K562 (cell line): ENCODE measurements at regions not wholly inside any gene's neighbourhood (a gene's known extent, or its start where the extent isn't known, plus 50 kb on each side); places are given as distances from the start of the nearest gene placed in this dataset.
A peak's percentile ranks its signal among the peaks of the same experiment; 100 is the strongest.

Source experiments
- DDX20 ChIP-seq: fragments of 450-650 bp; IDR thresholded peaks from 2 replicates; pipeline ENCODE4 v1.6.1; 2016; ENCODE audit warnings: missing genetic modification characterization, low read depth, mild to moderate bottlenecking, missing compliant biosample characterization, moderate library complexity
- HCFC1 ChIP-seq: IDR thresholded peaks from 2 replicates; pipeline ENCODE4 v1.6.1; 2012; ENCODE audit warnings: low read depth, low read length, improper control_type of control experiment
- HDAC2 ChIP-seq: fragments of 450-650 bp; IDR thresholded peaks from 2 replicates; pipeline ENCODE4 v1.6.1; 2016; ENCODE audit warnings: mild to moderate bottlenecking
- KDM1A ChIP-seq, 2 experiments: fragments of 450-650 bp; IDR thresholded peaks; 2 replicates each; pipeline ENCODE4 v1.6.1; 2016; ENCODE audit warnings: mild to moderate bottlenecking in 2 of 2
- KDM4B ChIP-seq, 2 experiments: fragments of 450-650 bp in 1 of 2; sonication (generic) in 1 of 2; IDR thresholded peaks; 2 replicates each; pipeline ENCODE4 v1.6.1; 2016 to 2017; ENCODE audit warnings: borderline replicate concordance in 2 of 2, antibody characterized with exemption in 1 of 2, low read depth in 1 of 2, mild to moderate bottlenecking in 1 of 2
- L3MBTL2 ChIP-seq: fragments of 450-650 bp; IDR thresholded peaks from 2 replicates; pipeline ENCODE4 v1.6.1; 2016; ENCODE audit warnings: mild to moderate bottlenecking, moderate library complexity
- NBN ChIP-seq: fragments of 450-650 bp; IDR thresholded peaks from 2 replicates; pipeline ENCODE4 v1.6.1; 2016; ENCODE audit warnings: low read depth, mild to moderate bottlenecking
- NFYB ChIP-seq: IDR thresholded peaks from 2 replicates; pipeline ENCODE4 v1.6.1; 2011; ENCODE audit warnings: mild to moderate bottlenecking, moderate library complexity; ENCODE audit not compliant: insufficient read length; ENCODE audit errors: extremely low read depth
- PHF8 ChIP-seq: fragments of 200-600 bp; sonication (generic); IDR thresholded peaks from 2 replicates; pipeline ENCODE4 v1.6.1; 2012; ENCODE audit warnings: mixed run types, mild to moderate bottlenecking, inconsistent platforms, low read length, moderate library complexity, borderline replicate concordance
- POLR2A ChIP-seq: fragments of 450-650 bp; conservative IDR thresholded peaks from 2 replicates; pipeline ENCODE4 v1.6.1; 2016
- POLR2AphosphoS2 ChIP-seq: IDR thresholded peaks from 2 replicates; pipeline ENCODE4 v1.6.1; 2012; ENCODE audit warnings: low read length, improper control_type of control experiment
- SOX6 ChIP-seq: fragments of 450-650 bp; IDR thresholded peaks from 2 replicates; pipeline ENCODE4 v1.6.1; 2014; ENCODE audit warnings: mild to moderate bottlenecking
- TAF15 ChIP-seq: fragments of 200-400 bp; formaldehyde crosslinking; IDR thresholded peaks from 2 replicates; pipeline ENCODE4 v1.6.1; 2017; ENCODE audit warnings: mild to moderate bottlenecking, low read depth, low read length, moderate library complexity
- ZNF146 ChIP-seq: IDR thresholded peaks from one replicate; pipeline ENCODE4 v1.6.1; 2018; ENCODE audit warnings: missing compliant biosample characterization; ENCODE audit not compliant: unreplicated experiment
- ZNF224 ChIP-seq: sonication (generic); formaldehyde crosslinking; IDR thresholded peaks from 2 replicates; pipeline ENCODE4 v1.8.0; 2022; ENCODE audit warnings: mild to moderate bottlenecking, missing genetic modification reagents
- ZNF24 ChIP-seq: fragments of 450-650 bp; IDR thresholded peaks from 2 replicates; pipeline ENCODE4 v1.6.1; 2016
- ZNF589 ChIP-seq: fragments of 200-800 bp; sonication (Bioruptor generic); IDR thresholded peaks from 2 replicates; pipeline ENCODE4 v1.6.1; 2016; ENCODE audit warnings: low read depth, missing genetic modification characterization, missing compliant biosample characterization
- ZNF717 ChIP-seq: fragments of 250-450 bp; sonication (Bioruptor Pico); IDR thresholded peaks from 2 replicates; pipeline ENCODE4 v1.5.0; 2021
- TF ChIP-seq, protein P1 (sequence below): fragments of 450-650 bp; IDR thresholded peaks from 2 replicates; pipeline ENCODE4 v1.6.1; 2016; ENCODE audit warnings: low read depth, mild to moderate bottlenecking, moderate library complexity
- TF ChIP-seq, protein P2 (sequence below): sonication (generic); formaldehyde crosslinking; IDR thresholded peaks from 2 replicates; pipeline ENCODE4 v1.8.1; 2023; ENCODE audit warnings: missing genetic modification reagents, mild to moderate bottlenecking, borderline replicate concordance
- TF ChIP-seq, protein P3 (sequence below): IDR thresholded peaks from 2 replicates; pipeline ENCODE4 v1.6.1; 2012; ENCODE audit warnings: low read depth, low read length, improper control_type of control experiment, borderline replicate concordance
- TF ChIP-seq, protein P4 (sequence below): IDR thresholded peaks from 2 replicates; pipeline ENCODE4 v1.6.1; 2011; ENCODE audit warnings: borderline replicate concordance, low read depth, mild to moderate bottlenecking, moderate library complexity, low read length; ENCODE audit not compliant: insufficient read depth, poor library complexity, severe bottlenecking

- TF ChIP-seq, protein P1, sequence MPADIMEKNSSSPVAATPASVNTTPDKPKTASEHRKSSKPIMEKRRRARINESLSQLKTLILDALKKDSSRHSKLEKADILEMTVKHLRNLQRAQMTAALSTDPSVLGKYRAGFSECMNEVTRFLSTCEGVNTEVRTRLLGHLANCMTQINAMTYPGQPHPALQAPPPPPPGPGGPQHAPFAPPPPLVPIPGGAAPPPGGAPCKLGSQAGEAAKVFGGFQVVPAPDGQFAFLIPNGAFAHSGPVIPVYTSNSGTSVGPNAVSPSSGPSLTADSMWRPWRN: peak; percentile 87
- TF ChIP-seq TAF15 (no peak), L3MBTL2 (no peak), ZNF24 (no peak), HDAC2 (0 out of 2 replicates have a peak, but pooled peaks have one; percentile 48), HCFC1 (no peak), SOX6 (peak; percentile 95), POLR2AphosphoS2 (no peak), ZNF589 (CRISPR knock-in tag) (no peak), DDX20 (tag) (no peak), KDM4B (IDR thresholded peaks at IDR 0.05; ENCODE audit: borderline replicate concordance in 2 of 2, low read depth in 1 of 2) (no peak), ZNF146 (no peak), NBN (no peak), PHF8 (no peak), NFYB (no peak), ZNF717 (CRISPR knock-in tag) (no peak), ZNF224 (CRISPR knock-in tag) (no peak), POLR2A (no peak), KDM1A (IDR thresholded peaks at IDR 0.05) (peak; percentile 68 to 77; a peak in 3 of 4 replicates)
- TF ChIP-seq, protein P2, sequence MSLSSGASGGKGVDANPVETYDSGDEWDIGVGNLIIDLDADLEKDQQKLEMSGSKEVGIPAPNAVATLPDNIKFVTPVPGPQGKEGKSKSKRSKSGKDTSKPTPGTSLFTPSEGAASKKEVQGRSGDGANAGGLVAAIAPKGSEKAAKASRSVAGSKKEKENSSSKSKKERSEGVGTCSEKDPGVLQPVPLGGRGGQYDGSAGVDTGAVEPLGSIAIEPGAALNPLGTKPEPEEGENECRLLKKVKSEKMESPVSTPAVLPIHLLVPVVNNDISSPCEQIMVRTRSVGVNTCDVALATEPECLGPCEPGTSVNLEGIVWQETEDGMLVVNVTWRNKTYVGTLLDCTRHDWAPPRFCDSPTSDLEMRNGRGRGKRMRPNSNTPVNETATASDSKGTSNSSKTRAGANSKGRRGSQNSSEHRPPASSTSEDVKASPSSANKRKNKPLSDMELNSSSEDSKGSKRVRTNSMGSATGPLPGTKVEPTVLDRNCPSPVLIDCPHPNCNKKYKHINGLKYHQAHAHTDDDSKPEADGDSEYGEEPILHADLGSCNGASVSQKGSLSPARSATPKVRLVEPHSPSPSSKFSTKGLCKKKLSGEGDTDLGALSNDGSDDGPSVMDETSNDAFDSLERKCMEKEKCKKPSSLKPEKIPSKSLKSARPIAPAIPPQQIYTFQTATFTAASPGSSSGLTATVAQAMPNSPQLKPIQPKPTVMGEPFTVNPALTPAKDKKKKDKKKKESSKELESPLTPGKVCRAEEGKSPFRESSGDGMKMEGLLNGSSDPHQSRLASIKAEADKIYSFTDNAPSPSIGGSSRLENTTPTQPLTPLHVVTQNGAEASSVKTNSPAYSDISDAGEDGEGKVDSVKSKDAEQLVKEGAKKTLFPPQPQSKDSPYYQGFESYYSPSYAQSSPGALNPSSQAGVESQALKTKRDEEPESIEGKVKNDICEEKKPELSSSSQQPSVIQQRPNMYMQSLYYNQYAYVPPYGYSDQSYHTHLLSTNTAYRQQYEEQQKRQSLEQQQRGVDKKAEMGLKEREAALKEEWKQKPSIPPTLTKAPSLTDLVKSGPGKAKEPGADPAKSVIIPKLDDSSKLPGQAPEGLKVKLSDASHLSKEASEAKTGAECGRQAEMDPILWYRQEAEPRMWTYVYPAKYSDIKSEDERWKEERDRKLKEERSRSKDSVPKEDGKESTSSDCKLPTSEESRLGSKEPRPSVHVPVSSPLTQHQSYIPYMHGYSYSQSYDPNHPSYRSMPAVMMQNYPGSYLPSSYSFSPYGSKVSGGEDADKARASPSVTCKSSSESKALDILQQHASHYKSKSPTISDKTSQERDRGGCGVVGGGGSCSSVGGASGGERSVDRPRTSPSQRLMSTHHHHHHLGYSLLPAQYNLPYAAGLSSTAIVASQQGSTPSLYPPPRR (CRISPR knock-in tag): peak; percentile 30; the same call in 1 of the 2 replicates
- TF ChIP-seq, protein P3, sequence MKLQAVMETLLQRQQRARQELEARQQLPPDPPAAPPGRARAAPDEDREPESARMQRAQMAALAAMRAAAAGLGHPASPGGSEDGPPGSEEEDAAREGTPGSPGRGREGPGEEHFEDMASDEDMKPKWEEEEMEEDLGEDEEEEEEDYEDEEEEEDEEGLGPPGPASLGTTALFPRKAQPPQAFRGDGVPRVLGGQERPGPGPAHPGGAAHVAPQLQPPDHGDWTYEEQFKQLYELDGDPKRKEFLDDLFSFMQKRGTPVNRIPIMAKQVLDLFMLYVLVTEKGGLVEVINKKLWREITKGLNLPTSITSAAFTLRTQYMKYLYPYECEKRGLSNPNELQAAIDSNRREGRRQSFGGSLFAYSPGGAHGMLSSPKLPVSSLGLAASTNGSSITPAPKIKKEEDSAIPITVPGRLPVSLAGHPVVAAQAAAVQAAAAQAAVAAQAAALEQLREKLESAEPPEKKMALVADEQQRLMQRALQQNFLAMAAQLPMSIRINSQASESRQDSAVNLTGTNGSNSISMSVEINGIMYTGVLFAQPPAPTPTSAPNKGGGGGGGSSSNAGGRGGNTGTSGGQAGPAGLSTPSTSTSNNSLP: peak; percentile 11; the same call in 1 of the 2 replicates
- TF ChIP-seq, protein P4, sequence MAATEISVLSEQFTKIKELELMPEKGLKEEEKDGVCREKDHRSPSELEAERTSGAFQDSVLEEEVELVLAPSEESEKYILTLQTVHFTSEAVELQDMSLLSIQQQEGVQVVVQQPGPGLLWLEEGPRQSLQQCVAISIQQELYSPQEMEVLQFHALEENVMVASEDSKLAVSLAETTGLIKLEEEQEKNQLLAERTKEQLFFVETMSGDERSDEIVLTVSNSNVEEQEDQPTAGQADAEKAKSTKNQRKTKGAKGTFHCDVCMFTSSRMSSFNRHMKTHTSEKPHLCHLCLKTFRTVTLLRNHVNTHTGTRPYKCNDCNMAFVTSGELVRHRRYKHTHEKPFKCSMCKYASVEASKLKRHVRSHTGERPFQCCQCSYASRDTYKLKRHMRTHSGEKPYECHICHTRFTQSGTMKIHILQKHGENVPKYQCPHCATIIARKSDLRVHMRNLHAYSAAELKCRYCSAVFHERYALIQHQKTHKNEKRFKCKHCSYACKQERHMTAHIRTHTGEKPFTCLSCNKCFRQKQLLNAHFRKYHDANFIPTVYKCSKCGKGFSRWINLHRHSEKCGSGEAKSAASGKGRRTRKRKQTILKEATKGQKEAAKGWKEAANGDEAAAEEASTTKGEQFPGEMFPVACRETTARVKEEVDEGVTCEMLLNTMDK: no peak
These were observed 126.6 kb upstream of the ACSL4 start (continued) for GRCh38 chrX:109859651-109860050.
